ENCODE measurements at regions not wholly inside any gene's neighbourhood (a gene's known extent, or its start where the extent isn't known, plus 50 kb on each side); places are given as distances from the start of the nearest gene placed in this dataset.

DNA sequence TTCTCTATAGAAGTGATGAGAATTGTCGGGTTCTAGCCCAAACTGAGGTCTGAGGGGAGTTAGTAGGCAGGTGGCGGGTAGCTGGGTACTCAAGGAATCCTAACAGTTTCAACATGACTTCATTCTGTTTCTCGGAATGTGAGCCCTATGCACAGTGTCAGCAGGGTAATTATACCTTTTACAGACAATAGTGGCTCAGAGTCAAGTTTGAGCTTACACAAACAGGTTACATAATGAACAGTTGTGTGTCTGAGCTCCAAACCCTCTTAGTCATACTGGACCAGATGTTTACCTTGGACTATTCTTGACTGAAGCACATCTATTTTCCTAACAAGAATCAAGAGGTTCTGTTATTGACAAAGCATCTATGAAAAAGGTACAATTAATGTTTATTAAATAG is 1066.7 kb upstream of the PCDH20 start:
- no peak for TF ChIP-seq ESRRA (IDR thresholded peaks at IDR 0.05; ENCODE audit: low read length)
- TF ChIP-seq RAD21 (IDR thresholded peaks at IDR 0.05; ENCODE audit: insufficient read depth, low read depth, low read length) = no peak
- no peak for TF ChIP-seq GABPA (IDR thresholded peaks at IDR 0.05; ENCODE audit: low read depth)
- no peak for TF ChIP-seq CBX3 (IDR thresholded peaks at IDR 0.05; ENCODE audit: borderline replicate concordance, low read depth)
- TF ChIP-seq, protein P1, sequence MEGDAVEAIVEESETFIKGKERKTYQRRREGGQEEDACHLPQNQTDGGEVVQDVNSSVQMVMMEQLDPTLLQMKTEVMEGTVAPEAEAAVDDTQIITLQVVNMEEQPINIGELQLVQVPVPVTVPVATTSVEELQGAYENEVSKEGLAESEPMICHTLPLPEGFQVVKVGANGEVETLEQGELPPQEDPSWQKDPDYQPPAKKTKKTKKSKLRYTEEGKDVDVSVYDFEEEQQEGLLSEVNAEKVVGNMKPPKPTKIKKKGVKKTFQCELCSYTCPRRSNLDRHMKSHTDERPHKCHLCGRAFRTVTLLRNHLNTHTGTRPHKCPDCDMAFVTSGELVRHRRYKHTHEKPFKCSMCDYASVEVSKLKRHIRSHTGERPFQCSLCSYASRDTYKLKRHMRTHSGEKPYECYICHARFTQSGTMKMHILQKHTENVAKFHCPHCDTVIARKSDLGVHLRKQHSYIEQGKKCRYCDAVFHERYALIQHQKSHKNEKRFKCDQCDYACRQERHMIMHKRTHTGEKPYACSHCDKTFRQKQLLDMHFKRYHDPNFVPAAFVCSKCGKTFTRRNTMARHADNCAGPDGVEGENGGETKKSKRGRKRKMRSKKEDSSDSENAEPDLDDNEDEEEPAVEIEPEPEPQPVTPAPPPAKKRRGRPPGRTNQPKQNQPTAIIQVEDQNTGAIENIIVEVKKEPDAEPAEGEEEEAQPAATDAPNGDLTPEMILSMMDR (IDR thresholded peaks at IDR 0.05 in 2 of 3, conservative IDR thresholded peaks at IDR 0.05 in 1 of 3; ENCODE audit: control insufficient read depth in 2 of 3, extremely low read depth in 1 of 3, insufficient read depth in 1 of 3, low read depth in 3 of 3, low read length in 3 of 3) = no peak
- TF ChIP-seq, protein P2, sequence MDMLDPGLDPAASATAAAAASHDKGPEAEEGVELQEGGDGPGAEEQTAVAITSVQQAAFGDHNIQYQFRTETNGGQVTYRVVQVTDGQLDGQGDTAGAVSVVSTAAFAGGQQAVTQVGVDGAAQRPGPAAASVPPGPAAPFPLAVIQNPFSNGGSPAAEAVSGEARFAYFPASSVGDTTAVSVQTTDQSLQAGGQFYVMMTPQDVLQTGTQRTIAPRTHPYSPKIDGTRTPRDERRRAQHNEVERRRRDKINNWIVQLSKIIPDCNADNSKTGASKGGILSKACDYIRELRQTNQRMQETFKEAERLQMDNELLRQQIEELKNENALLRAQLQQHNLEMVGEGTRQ (IDR thresholded peaks at IDR 0.05; ENCODE audit: borderline replicate concordance, low read depth, low read length) = no peak
- TF ChIP-seq, protein P3, sequence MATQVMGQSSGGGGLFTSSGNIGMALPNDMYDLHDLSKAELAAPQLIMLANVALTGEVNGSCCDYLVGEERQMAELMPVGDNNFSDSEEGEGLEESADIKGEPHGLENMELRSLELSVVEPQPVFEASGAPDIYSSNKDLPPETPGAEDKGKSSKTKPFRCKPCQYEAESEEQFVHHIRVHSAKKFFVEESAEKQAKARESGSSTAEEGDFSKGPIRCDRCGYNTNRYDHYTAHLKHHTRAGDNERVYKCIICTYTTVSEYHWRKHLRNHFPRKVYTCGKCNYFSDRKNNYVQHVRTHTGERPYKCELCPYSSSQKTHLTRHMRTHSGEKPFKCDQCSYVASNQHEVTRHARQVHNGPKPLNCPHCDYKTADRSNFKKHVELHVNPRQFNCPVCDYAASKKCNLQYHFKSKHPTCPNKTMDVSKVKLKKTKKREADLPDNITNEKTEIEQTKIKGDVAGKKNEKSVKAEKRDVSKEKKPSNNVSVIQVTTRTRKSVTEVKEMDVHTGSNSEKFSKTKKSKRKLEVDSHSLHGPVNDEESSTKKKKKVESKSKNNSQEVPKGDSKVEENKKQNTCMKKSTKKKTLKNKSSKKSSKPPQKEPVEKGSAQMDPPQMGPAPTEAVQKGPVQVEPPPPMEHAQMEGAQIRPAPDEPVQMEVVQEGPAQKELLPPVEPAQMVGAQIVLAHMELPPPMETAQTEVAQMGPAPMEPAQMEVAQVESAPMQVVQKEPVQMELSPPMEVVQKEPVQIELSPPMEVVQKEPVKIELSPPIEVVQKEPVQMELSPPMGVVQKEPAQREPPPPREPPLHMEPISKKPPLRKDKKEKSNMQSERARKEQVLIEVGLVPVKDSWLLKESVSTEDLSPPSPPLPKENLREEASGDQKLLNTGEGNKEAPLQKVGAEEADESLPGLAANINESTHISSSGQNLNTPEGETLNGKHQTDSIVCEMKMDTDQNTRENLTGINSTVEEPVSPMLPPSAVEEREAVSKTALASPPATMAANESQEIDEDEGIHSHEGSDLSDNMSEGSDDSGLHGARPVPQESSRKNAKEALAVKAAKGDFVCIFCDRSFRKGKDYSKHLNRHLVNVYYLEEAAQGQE (IDR thresholded peaks at IDR 0.05; ENCODE audit: low read depth, low read length) = no peak
- no peak for TF ChIP-seq POLR2AphosphoS2 (IDR thresholded peaks at IDR 0.05; ENCODE audit: low read depth, low read length)
- no peak for TF ChIP-seq YY1 (IDR thresholded peaks at IDR 0.05; ENCODE audit: low read depth, low read length)
- TF ChIP-seq FOS (IDR thresholded peaks at IDR 0.05; ENCODE audit: borderline replicate concordance, extremely low read depth, insufficient read length) = no peak
- no peak for TF ChIP-seq POU2F2 (IDR thresholded peaks at IDR 0.05; ENCODE audit: borderline replicate concordance, low read depth, low read length)
- no peak for TF ChIP-seq CEBPB (IDR thresholded peaks at IDR 0.05; ENCODE audit: borderline replicate concordance in 1 of 2, low read depth in 2 of 2, low read length in 2 of 2)
